GM10266 (cell line): ENCODE measurements at regions not wholly inside any gene's neighbourhood (a gene's known extent, or its start where the extent isn't known, plus 50 kb on each side); places are given as distances from the start of the nearest gene placed in this dataset.

Experiments
- DNase-seq: peaks from one replicate; pipeline ENCODE4 v3.0.0; 2012; ENCODE audit errors: extremely low spot score
- CTCF ChIP-seq: IDR thresholded peaks from 2 replicates; pipeline ENCODE4 v1.5.1; 2012; ENCODE audit warnings: mild to moderate bottlenecking, low read depth; ENCODE audit not compliant: control insufficient read depth, insufficient read depth; ENCODE audit errors: missing control alignments

GRCh38 chr13:70384156-70384555 is 275.9 kb upstream of the KLHL1 start:
- no peak for TF ChIP-seq CTCF
- no peak for DNase-seq

GRCh38 chr13:70380809-70381208 is 272.6 kb upstream of the KLHL1 start:
- TF ChIP-seq CTCF, result no peak

GRCh38 chr13:70375718-70376117 is 267.5 kb upstream of the KLHL1 start:
- no peak for DNase-seq
- no peak for TF ChIP-seq CTCF

More at GRCh38 chr13:70380809-70381208, 272.6 kb upstream of the KLHL1 start:
- no peak for DNase-seq

- no peak for TF ChIP-seq CTCF
- DNase-seq, result no peak
Measured at GRCh38 chr13:70370924-70371323, 262.7 kb upstream of the KLHL1 start.

GRCh38 chr13:70366720-70367119 is 258.5 kb upstream of the KLHL1 start:
- no peak for DNase-seq
- TF ChIP-seq CTCF, result no peak

GRCh38 chr13:70363991-70364390 is 255.7 kb upstream of the KLHL1 start:
- DNase-seq, result no peak
- TF ChIP-seq CTCF, result no peak

GRCh38 chr13:70362820-70363570 is 254.7 kb upstream of the KLHL1 start:
- no peak for TF ChIP-seq CTCF
- DNase-seq, result no peak
